Caco-2 (cell line): ENCODE measurements at regions not wholly inside any gene's neighbourhood (a gene's known extent, or its start where the extent isn't known, plus 50 kb on each side); places are given as distances from the start of the nearest gene placed in this dataset.
"Not testable (repeated sequence)": the region's sequence is repeated elsewhere in the genome, so short reads cannot be mapped to it uniquely, and the experiment has no call there.

Source experiments
- BruUV-seq: library from RNA; stranded (reverse); fragments of 400-500 nt; replicated peaks from 2 replicates; lab custom pipeline; 2021; lab: Mats Ljungman, UMichigan
- CTCF ChIA-PET: fragments of 300-600 bp; sonication (Branson Sonifier 250); formaldehyde crosslinking; loops from one replicate; lab custom pipeline; 2022; ENCODE audit warnings: antibody characterized with exemption; lab: Charles Lee
- POLR2A ChIA-PET: fragments of 300-600 bp; sonication (Branson Sonifier 250); formaldehyde crosslinking; loops from one replicate; lab custom pipeline; 2022; ENCODE audit warnings: antibody characterized with exemption; lab: Charles Lee
- DNase-seq, 2 experiments: peaks; one replicate each; pipeline versions ENCODE4 v3.0.0 to v3.0.0-alpha.2; 2020 to 2022
- H3K27me3 ChIP-seq: replicated peaks from 2 replicates; pipeline ENCODE4 v1.6.0; 2011; ENCODE audit warnings: low read length; ENCODE audit not compliant: control insufficient read depth, insufficient read depth
- H3K36me3 ChIP-seq: 2 replicates; pipeline ENCODE4 v1.5.1; 2011; ENCODE audit warnings: low read length; ENCODE audit not compliant: control insufficient read depth, insufficient read depth
- H3K4me1 ChIP-seq: fragments of 250-450 bp; sonication (Bioruptor Pico); 2 replicates; pipeline ENCODE4 v1.5.1; 2020; ENCODE audit warnings: mild to moderate bottlenecking
- H3K4me3 ChIP-seq: 2 replicates; pipeline ENCODE4 v1.5.1; 2011; ENCODE audit warnings: low read depth, mild to moderate bottlenecking, control low read depth, low read length
- H3K9me3 ChIP-seq: fragments of 250-450 bp; sonication (Bioruptor Pico); 2 replicates; pipeline ENCODE4 v1.5.1; 2020; ENCODE audit warnings: mild to moderate bottlenecking, moderate library complexity
- H3K27ac Mint-ChIP-seq: one replicate; pipeline ENCODE4 v1.8.0; 2022; ENCODE audit warnings: mixed read lengths; ENCODE audit not compliant: unreplicated experiment
- H3K27me3 Mint-ChIP-seq: one replicate; pipeline ENCODE4 v1.8.0; 2022; ENCODE audit warnings: mixed read lengths; ENCODE audit not compliant: insufficient read depth, unreplicated experiment
- H3K36me3 Mint-ChIP-seq: one replicate; pipeline ENCODE4 v1.8.0; 2022; ENCODE audit warnings: mild to moderate bottlenecking, mixed read lengths; ENCODE audit not compliant: insufficient read depth, unreplicated experiment
- H3K4me1 Mint-ChIP-seq: one replicate; pipeline ENCODE4 v1.8.0; 2022; ENCODE audit warnings: low read depth, mixed read lengths; ENCODE audit not compliant: unreplicated experiment
- H3K4me3 Mint-ChIP-seq: one replicate; pipeline ENCODE4 v1.8.0; 2022; ENCODE audit warnings: mild to moderate bottlenecking, moderate library complexity, mixed read lengths; ENCODE audit not compliant: unreplicated experiment
- H3K9me3 Mint-ChIP-seq: one replicate; pipeline ENCODE4 v1.8.0; 2022; ENCODE audit warnings: mixed read lengths; ENCODE audit not compliant: unreplicated experiment
- intact Hi-C: fragments of 100-400 bp; cut with micrococcal nuclease; formaldehyde crosslinking; loops from one replicate; pipeline ENCODE4 v1.10.0; 2022; ENCODE audit not compliant: unreplicated experiment
- TF ChIP-seq, protein P1 (sequence below), 2 experiments: fragments of 200-600 bp in 1 of 2; IDR thresholded peaks; 1 replicate in 1 of 2; 2 replicates in 1 of 2; pipeline versions ENCODE4 v1.5.1 to v1.8.0; 2011 to 2022; ENCODE audit warnings: antibody characterized with exemption in 1 of 2, control low read depth in 1 of 2, inconsistent platforms in 1 of 2, low read depth in 1 of 2, low read length in 1 of 2, mild to moderate bottlenecking in 1 of 2, moderate library complexity in 1 of 2; ENCODE audit not compliant: insufficient read depth in 1 of 2, severe bottlenecking in 1 of 2, unreplicated experiment in 1 of 2

DNA sequence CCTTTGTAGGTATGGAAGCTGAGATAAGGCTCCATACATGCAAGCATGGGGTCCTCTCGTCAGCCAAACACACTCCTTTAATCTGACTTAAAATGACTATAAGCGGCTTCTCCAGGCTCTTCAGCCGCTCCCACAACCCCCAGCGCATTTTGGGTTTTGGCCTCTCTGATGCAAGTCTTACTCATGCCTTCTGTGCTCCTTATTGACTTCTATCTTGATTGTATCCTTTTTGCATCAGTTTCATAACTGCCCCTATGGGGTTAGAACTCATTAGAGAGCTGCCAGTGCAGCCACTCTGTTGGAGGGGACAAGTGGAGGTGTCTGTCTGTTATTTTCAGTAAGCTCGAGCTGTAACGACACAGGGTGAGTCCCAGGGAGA, 70.1 kb upstream of the TAB2 start:
- H3K9me3 ChIP-seq = no peaks in the 10 kb centered on the region
- Mint-ChIP-seq H3K27ac (no peak overlapping the region), H3K9me3 (peaks cover 20% of the 10 kb centered on the region), H3K27me3 (no peaks in the 10 kb centered on the region), H3K36me3 (peaks cover 6% of the 10 kb centered on the region), H3K4me1 (peaks cover 29% of the 10 kb centered on the region), H3K4me3 (no peak overlapping the region)
- CTCF ChIA-PET = no interaction called here
- POLR2A ChIA-PET = no interaction called here
- no peaks in the 10 kb centered on the region for H3K27me3 ChIP-seq
- H3K36me3 ChIP-seq = no peaks in the 10 kb centered on the region
- peaks cover 27% of the 10 kb centered on the region for H3K4me1 ChIP-seq
- intact Hi-C loops = no loop called here
- BruUV-seq = no TSS peak
- no peak overlapping the region for H3K4me3 ChIP-seq
- DNase-seq = no peak
- TF ChIP-seq, protein P1, sequence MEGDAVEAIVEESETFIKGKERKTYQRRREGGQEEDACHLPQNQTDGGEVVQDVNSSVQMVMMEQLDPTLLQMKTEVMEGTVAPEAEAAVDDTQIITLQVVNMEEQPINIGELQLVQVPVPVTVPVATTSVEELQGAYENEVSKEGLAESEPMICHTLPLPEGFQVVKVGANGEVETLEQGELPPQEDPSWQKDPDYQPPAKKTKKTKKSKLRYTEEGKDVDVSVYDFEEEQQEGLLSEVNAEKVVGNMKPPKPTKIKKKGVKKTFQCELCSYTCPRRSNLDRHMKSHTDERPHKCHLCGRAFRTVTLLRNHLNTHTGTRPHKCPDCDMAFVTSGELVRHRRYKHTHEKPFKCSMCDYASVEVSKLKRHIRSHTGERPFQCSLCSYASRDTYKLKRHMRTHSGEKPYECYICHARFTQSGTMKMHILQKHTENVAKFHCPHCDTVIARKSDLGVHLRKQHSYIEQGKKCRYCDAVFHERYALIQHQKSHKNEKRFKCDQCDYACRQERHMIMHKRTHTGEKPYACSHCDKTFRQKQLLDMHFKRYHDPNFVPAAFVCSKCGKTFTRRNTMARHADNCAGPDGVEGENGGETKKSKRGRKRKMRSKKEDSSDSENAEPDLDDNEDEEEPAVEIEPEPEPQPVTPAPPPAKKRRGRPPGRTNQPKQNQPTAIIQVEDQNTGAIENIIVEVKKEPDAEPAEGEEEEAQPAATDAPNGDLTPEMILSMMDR (IDR thresholded peaks at IDR 0.05; ENCODE audit: insufficient read depth in 1 of 2, low read depth in 1 of 2, low read length in 1 of 2, severe bottlenecking in 1 of 2, unreplicated experiment in 1 of 2) = no peak

DNA sequence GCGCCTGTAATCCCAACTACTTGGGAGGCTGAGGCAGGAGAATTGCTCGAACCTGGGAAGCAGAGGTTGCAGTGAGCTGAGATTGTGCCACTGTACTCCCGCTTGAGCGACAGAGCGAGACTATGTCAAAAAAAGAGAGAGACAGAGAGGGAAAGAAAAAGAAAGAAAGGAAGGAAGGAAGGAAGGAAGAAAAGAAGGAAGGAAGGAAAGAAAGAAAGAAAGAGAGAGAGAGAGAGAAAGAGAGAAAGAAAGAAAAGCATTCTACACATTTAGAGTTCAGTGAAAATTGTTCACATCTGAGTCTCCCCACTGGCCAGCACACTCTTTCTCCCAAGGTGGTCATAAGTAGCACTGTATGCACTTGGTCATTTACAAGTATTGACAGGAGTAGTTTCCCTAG, 69.2 kb upstream of the TAB2 start:
- H3K36me3 Mint-ChIP-seq, DNase-seq, H3K36me3 ChIP-seq, H3K27me3 Mint-ChIP-seq, H3K4me3 ChIP-seq, H3K9me3 ChIP-seq, H3K27me3 ChIP-seq, H3K4me3 Mint-ChIP-seq, CTCF ChIA-PET, POLR2A ChIA-PET, BruUV-seq, intact Hi-C loops: not testable (repeated sequence)
- Mint-ChIP-seq H3K9me3 (peaks cover 20% of the 10 kb centered on the region), H3K4me1 (peaks cover 29% of the 10 kb centered on the region), H3K27ac (peak overlapping the region; percentile 8)
- peaks cover 24% of the 10 kb centered on the region for H3K4me1 ChIP-seq

DNA sequence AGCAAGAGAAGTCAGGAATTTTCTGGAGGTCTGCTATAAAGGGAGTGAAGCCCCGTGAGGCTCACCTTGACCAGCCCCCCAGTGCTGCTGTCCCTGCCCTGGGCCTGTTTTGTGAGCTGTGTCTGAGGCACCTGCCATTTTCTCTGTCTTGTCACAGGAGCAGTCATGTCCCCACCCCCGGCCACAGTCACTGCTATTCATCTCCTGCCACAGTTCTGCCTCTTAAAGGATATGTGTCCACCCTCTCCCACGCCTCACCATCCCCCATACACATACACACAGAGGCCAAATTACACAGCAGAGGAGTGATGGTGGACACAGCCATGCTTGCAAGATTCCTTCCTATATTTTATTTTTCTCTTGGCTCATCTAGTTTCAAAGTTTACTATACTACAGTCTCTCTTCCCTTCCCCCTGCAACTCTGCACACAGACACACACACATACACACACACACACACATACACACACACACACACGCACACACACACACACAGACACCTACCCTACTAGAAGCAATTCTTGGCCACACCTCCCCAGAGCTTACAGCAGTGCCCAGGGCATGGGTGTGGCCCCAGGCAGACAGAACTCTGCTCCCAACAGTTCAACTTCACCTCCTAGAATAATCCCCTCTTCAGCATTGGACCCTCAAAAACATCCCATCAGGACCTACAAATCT, 68.7 kb upstream of the TAB2 start:
- Histone ChIP-seq H3K4me1 (peaks cover 24% of the 10 kb centered on the region), H3K4me3 (no peak overlapping the region), H3K9me3 (no peaks in the 10 kb centered on the region), H3K36me3 (no peaks in the 10 kb centered on the region), H3K27me3 (no peaks in the 10 kb centered on the region)
- H3K4me1 Mint-ChIP-seq = peaks cover 29% of the 10 kb centered on the region
- TF ChIP-seq, protein P1 (IDR thresholded peaks at IDR 0.05; ENCODE audit: insufficient read depth in 1 of 2, low read depth in 1 of 2, low read length in 1 of 2, severe bottlenecking in 1 of 2, unreplicated experiment in 1 of 2) = no peak
- peak; percentile 29 to 41 for DNase-seq
- peaks cover 6% of the 10 kb centered on the region for H3K36me3 Mint-ChIP-seq
- no peak overlapping the region for H3K4me3 Mint-ChIP-seq
- BruUV-seq = no TSS peak
- POLR2A ChIA-PET = no interaction called here
- H3K27me3 Mint-ChIP-seq = no peaks in the 10 kb centered on the region
- intact Hi-C loops = no loop called here
- peaks cover 19% of the 10 kb centered on the region for H3K9me3 Mint-ChIP-seq
- CTCF ChIA-PET = no interaction called here
- H3K27ac Mint-ChIP-seq = peak overlapping the region; percentile 8
